ENCODE measurements at regions not wholly inside any gene's neighbourhood (a gene's known extent, or its start where the extent isn't known, plus 50 kb on each side); places are given as distances from the start of the nearest gene placed in this dataset.
"Not testable (repeated sequence)": the region's sequence is repeated elsewhere in the genome, so short reads cannot be mapped to it uniquely, and the experiment has no call there.

GRCh38 chrX:3830020-3830419, 116.6 kb upstream of the PRKX start:
- H3K9me3 ChIP-seq (ENCODE audit: control insufficient read depth in 2 of 2, insufficient read depth in 1 of 2, low read depth in 1 of 2, low read length in 1 of 2); H3K4me1 ChIP-seq (ENCODE audit: control insufficient read depth in 2 of 2, insufficient read depth in 2 of 2, low read length in 1 of 2); H3K36me3 ChIP-seq (ENCODE audit: control insufficient read depth in 2 of 2, insufficient read depth in 2 of 2, low read length in 1 of 2); H3K27me3 ChIP-seq (ENCODE audit: control insufficient read depth in 1 of 2, insufficient read depth in 2 of 2, low read length in 2 of 2); H3K4me3 ChIP-seq (ENCODE audit: low read depth in 1 of 2, low read length in 2 of 2); H3K27ac ChIP-seq (ENCODE audit: low read depth in 2 of 2, low read length in 1 of 2): not testable (repeated sequence)
- WGBS, 2 donors, result 78 to 89% methylated on average over 5 to 7 of the region's 9 CpGs

GRCh38 chrX:3829041-3829531, 115.6 kb upstream of the PRKX start:
- H3K27ac ChIP-seq (ENCODE audit: low read depth in 2 of 2, low read length in 1 of 2); H3K9me3 ChIP-seq (ENCODE audit: control insufficient read depth in 2 of 2, insufficient read depth in 1 of 2, low read depth in 1 of 2, low read length in 1 of 2); H3K4me3 ChIP-seq (ENCODE audit: low read depth in 1 of 2, low read length in 2 of 2); H3K4me1 ChIP-seq (ENCODE audit: control insufficient read depth in 2 of 2, insufficient read depth in 2 of 2, low read length in 1 of 2); H3K27me3 ChIP-seq (ENCODE audit: control insufficient read depth in 1 of 2, insufficient read depth in 2 of 2, low read length in 2 of 2); H3K36me3 ChIP-seq (ENCODE audit: control insufficient read depth in 2 of 2, insufficient read depth in 2 of 2, low read length in 1 of 2): not testable (repeated sequence)
- WGBS, 2 donors, result 41 to 42% methylated on average over 4 to 8 of the region's 12 CpGs

DNA sequence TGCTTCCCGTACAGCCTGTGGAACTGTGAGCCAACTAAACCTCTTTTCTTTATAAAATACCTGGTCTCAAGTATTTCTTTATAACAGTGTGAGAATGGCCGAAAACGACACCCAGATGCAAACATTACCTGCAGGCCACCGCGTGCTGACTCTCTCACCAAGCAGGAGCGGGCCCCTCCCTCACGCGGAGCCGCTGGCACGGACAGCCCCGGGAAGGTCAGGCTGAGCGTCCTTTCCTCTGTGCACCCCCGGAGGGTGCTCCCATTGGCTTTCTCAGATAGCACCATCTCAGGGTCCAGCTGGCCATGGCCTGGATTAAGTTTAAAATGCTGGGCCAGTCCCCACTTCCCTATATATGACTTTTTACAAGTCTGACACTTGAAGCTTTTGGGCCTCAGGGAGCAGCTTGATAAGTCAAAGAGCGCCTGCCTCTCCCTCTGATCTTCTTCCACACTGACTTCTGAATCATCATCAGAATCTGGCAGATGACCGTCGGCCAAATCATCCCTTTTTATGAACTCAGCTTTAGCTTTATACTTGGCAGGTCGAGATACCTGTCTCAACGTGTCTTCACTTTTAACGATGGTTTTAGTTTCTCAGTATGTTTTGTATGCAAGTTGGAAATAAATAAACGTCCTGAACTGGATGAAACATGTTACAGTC, 115.1 kb upstream of the PRKX start:
- WGBS, 2 donors, result 50 to 66% methylated on average over 17 to 18 of the region's 20 CpGs
- H3K27ac ChIP-seq (ENCODE audit: low read depth in 2 of 2, low read length in 1 of 2); H3K4me1 ChIP-seq (ENCODE audit: control insufficient read depth in 2 of 2, insufficient read depth in 2 of 2, low read length in 1 of 2); H3K36me3 ChIP-seq (ENCODE audit: control insufficient read depth in 2 of 2, insufficient read depth in 2 of 2, low read length in 1 of 2); H3K4me3 ChIP-seq (ENCODE audit: low read depth in 1 of 2, low read length in 2 of 2); H3K9me3 ChIP-seq (ENCODE audit: control insufficient read depth in 2 of 2, insufficient read depth in 1 of 2, low read depth in 1 of 2, low read length in 1 of 2); H3K27me3 ChIP-seq (ENCODE audit: control insufficient read depth in 1 of 2, insufficient read depth in 2 of 2, low read length in 2 of 2): not testable (repeated sequence)

DNA sequence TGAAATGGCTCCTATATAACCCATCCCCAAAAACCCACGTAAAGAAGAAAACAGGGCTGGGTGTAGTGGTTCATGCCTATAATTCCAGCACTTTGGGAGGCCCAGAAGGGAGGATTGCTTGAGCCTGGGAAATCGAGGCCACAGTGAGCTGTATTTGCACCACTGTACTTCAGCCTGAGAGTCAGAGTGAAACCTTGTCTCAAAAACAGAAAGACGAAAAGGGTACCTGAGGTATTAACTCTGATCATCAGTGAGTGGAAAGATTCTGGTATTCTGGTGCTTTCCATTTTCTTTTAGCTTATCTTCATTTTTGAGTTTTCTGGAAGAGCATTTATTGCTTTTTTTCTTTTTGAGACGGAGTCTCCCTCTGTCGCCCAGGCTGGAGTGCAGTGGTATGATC, 110.6 kb upstream of the PRKX start:
- H3K36me3 ChIP-seq (ENCODE audit: control insufficient read depth in 2 of 2, insufficient read depth in 2 of 2, low read length in 1 of 2); H3K4me3 ChIP-seq (ENCODE audit: low read depth in 1 of 2, low read length in 2 of 2); H3K9me3 ChIP-seq (ENCODE audit: control insufficient read depth in 2 of 2, insufficient read depth in 1 of 2, low read depth in 1 of 2, low read length in 1 of 2); H3K27ac ChIP-seq (ENCODE audit: low read depth in 2 of 2, low read length in 1 of 2); H3K4me1 ChIP-seq (ENCODE audit: control insufficient read depth in 2 of 2, insufficient read depth in 2 of 2, low read length in 1 of 2); H3K27me3 ChIP-seq (ENCODE audit: control insufficient read depth in 1 of 2, insufficient read depth in 2 of 2, low read length in 2 of 2): not testable (repeated sequence)
- no CpG with 5 or more reads among the region's 5 CpGs for WGBS, 2 donors

DNA sequence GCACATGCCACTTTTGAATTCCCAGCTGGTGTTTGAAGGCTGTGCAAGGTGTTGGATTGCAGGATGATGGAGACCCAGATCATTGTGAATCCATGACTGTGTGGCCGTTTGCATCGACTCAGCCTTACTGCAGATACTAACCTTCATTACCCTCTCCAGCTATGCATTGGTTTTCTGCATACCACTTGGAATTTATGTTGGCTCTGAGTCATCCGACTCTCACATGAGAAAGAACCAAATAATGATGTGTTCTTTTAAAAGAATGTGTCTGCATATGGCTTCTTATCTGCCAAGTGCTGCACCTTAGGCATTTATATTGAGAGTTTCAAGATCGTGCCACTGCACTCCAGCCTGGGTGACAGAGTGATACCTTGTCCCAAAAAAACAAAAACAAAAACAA, 106.7 kb upstream of the PRKX start:
- Histone ChIP-seq H3K4me3 (ENCODE audit: low read depth in 1 of 2, low read length in 2 of 2) (no peak overlapping the region), H3K9me3 (ENCODE audit: control insufficient read depth in 2 of 2, insufficient read depth in 1 of 2, low read depth in 1 of 2, low read length in 1 of 2) (no peaks in the 10 kb centered on the region), H3K4me1 (ENCODE audit: control insufficient read depth in 2 of 2, insufficient read depth in 2 of 2, low read length in 1 of 2) (no peaks in the 10 kb centered on the region), H3K27me3 (ENCODE audit: control insufficient read depth in 1 of 2, insufficient read depth in 2 of 2, low read length in 2 of 2) (no peaks in the 10 kb centered on the region), H3K27ac (ENCODE audit: low read depth in 2 of 2, low read length in 1 of 2) (no peak overlapping the region), H3K36me3 (ENCODE audit: control insufficient read depth in 2 of 2, insufficient read depth in 2 of 2, low read length in 1 of 2) (no peaks in the 10 kb centered on the region)
- 73 to 80% methylated on average over 4 of the region's 4 CpGs for WGBS, 2 donors

- H3K4me3 ChIP-seq (ENCODE audit: low read depth in 1 of 2, low read length in 2 of 2); H3K9me3 ChIP-seq (ENCODE audit: control insufficient read depth in 2 of 2, insufficient read depth in 1 of 2, low read depth in 1 of 2, low read length in 1 of 2); H3K4me1 ChIP-seq (ENCODE audit: control insufficient read depth in 2 of 2, insufficient read depth in 2 of 2, low read length in 1 of 2); H3K27me3 ChIP-seq (ENCODE audit: control insufficient read depth in 1 of 2, insufficient read depth in 2 of 2, low read length in 2 of 2); H3K36me3 ChIP-seq (ENCODE audit: control insufficient read depth in 2 of 2, insufficient read depth in 2 of 2, low read length in 1 of 2); H3K27ac ChIP-seq (ENCODE audit: low read depth in 2 of 2, low read length in 1 of 2): not testable (repeated sequence)
- 87 to 92% methylated on average over 5 of the region's 5 CpGs for WGBS, 2 donors
Observed at GRCh38 chrX:3817480-3817879, 104.0 kb upstream of the PRKX start.

DNA sequence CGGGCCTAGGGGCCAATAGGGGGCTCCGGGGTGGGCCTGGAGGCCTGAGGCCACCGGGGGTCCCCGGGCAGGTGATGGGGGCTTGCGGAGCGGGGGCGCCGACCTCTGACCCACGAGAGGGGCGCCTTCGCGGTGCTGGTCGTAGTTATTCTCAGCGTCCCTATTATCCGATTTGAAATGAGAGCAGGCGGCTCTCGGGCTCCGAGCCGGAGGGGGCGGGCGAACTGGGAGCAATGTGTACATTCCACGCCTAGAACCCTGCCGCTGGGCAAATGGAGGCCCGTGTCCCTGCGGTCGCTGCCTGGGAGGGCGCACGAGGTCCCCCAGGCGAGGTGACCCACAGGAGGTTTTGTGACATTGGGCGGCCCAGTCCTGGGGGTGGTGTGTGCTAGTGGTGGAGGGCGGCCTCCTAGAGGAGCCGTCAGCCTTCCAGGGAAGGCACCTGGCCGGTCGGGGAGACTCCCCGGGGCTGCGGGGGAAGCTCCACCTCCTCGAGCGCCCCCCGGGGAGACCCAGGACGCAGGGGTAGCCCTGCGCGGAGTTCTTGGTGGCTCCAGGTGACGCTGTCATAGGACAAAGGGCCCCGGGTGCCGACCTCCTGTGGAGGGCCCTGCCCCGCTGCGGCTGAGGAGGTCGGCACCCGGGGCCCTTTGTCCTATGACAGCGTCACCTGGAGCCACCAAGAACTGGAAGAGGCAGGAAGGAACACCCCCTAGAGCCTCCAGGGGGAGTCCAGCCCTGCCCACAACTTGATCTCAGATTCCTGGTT, 102.6 kb upstream of the PRKX start:
- no peaks in the 10 kb centered on the region for H3K4me1 ChIP-seq (ENCODE audit: control insufficient read depth in 2 of 2, insufficient read depth in 2 of 2, low read length in 1 of 2)
- H3K4me3 ChIP-seq (ENCODE audit: low read depth in 1 of 2, low read length in 2 of 2), result peak overlapping the region; percentile 61 to 62
- H3K27me3 ChIP-seq (ENCODE audit: control insufficient read depth in 1 of 2, insufficient read depth in 2 of 2, low read length in 2 of 2), result no peaks in the 10 kb centered on the region
- WGBS, 2 donors, result 1% methylated on average over 28 to 50 of the region's 50 CpGs
- H3K27ac ChIP-seq (ENCODE audit: low read depth in 2 of 2, low read length in 1 of 2), result peak overlapping the region; percentile 93 to 96
- no peaks in the 10 kb centered on the region for H3K9me3 ChIP-seq (ENCODE audit: control insufficient read depth in 2 of 2, insufficient read depth in 1 of 2, low read depth in 1 of 2, low read length in 1 of 2)
- H3K36me3 ChIP-seq (ENCODE audit: control insufficient read depth in 2 of 2, insufficient read depth in 2 of 2, low read length in 1 of 2), result no peaks in the 10 kb centered on the region

- H3K27ac ChIP-seq (ENCODE audit: low read depth in 2 of 2, low read length in 1 of 2), result no peak overlapping the region
- no peaks in the 10 kb centered on the region for H3K36me3 ChIP-seq (ENCODE audit: control insufficient read depth in 2 of 2, insufficient read depth in 2 of 2, low read length in 1 of 2)
- no peak overlapping the region for H3K4me3 ChIP-seq (ENCODE audit: low read depth in 1 of 2, low read length in 2 of 2)
- H3K4me1 ChIP-seq (ENCODE audit: control insufficient read depth in 2 of 2, insufficient read depth in 2 of 2, low read length in 1 of 2), result no peaks in the 10 kb centered on the region
- H3K27me3 ChIP-seq (ENCODE audit: control insufficient read depth in 1 of 2, insufficient read depth in 2 of 2, low read length in 2 of 2), result no peaks in the 10 kb centered on the region
- 27 to 33% methylated on average over 16 of the region's 16 CpGs for WGBS, 2 donors
- H3K9me3 ChIP-seq (ENCODE audit: control insufficient read depth in 2 of 2, insufficient read depth in 1 of 2, low read depth in 1 of 2, low read length in 1 of 2), result no peaks in the 10 kb centered on the region
Observed at GRCh38 chrX:3811331-3812311, 98.2 kb upstream of the PRKX start.

GRCh38 chrX:3807906-3808305, 94.5 kb upstream of the PRKX start:
- Histone ChIP-seq H3K27me3 (ENCODE audit: control insufficient read depth in 1 of 2, insufficient read depth in 2 of 2, low read length in 2 of 2) (no peaks in the 10 kb centered on the region), H3K9me3 (ENCODE audit: control insufficient read depth in 2 of 2, insufficient read depth in 1 of 2, low read depth in 1 of 2, low read length in 1 of 2) (no peaks in the 10 kb centered on the region), H3K36me3 (ENCODE audit: control insufficient read depth in 2 of 2, insufficient read depth in 2 of 2, low read length in 1 of 2) (no peaks in the 10 kb centered on the region), H3K27ac (ENCODE audit: low read depth in 2 of 2, low read length in 1 of 2) (no peak overlapping the region), H3K4me1 (ENCODE audit: control insufficient read depth in 2 of 2, insufficient read depth in 2 of 2, low read length in 1 of 2) (no peaks in the 10 kb centered on the region), H3K4me3 (ENCODE audit: low read depth in 1 of 2, low read length in 2 of 2) (no peak overlapping the region)
- 34 to 41% methylated on average over 4 of the region's 4 CpGs for WGBS, 2 donors

All from esophagus (tissue), 2 donors.